Embryonic facial prominence (tissue), 1 donor: ENCODE measurements at regions not wholly inside any gene's neighbourhood (a gene's known extent, or its start where the extent isn't known, plus 50 kb on each side); places are given as distances from the start of the nearest gene placed in this dataset.
"Not testable (repeated sequence)": the region's sequence is repeated elsewhere in the genome, so short reads cannot be mapped to it uniquely, and the experiment has no call there.

Experiments
- DNase-seq: peaks from one replicate; pipeline ENCODE4 v3.0.0-alpha.2; 2016; ENCODE audit errors: extremely low spot score

- DNase-seq, result no peak
These were observed 367.3 kb downstream of the UTRN start for GRCh38 chr6:144652292-144652891.

DNA sequence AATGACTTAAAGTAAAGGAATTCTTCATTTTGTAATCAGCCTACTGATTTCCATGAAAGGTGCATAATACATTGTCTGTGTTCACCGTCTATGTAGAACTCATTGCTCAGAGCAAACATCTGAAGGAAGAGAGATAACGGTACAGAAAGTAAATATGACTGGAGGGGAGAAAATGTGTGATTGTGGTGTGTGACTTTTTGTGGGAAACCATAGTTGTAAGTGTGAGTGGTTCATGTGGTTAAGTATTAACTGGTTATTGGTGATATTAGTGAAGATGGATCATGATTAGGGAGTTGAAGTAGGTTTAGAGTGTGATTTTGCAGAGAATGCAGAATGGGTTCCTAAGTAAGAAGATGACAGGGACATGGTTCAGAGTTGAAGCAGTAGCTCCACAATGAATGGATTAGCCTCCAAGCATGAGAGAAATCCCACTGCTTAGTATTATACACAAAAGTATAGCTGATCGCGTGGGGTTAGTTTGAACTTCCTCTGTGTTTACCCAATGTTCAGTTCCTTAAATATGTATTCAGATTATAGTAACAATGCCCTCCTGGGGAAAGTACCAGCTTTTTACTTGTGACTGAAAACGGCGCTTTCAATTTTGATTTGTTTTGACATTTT is 368.9 kb downstream of the UTRN start:
- DNase-seq, result no peak

GRCh38 chr6:144654506-144654905 is 369.4 kb downstream of the UTRN start:
- DNase-seq, result no peak

- no peak for DNase-seq
These were observed 370.2 kb downstream of the UTRN start for GRCh38 chr6:144655376-144655775.

GRCh38 chr6:144657691-144658090 is 372.6 kb downstream of the UTRN start:
- DNase-seq, result no peak

DNA sequence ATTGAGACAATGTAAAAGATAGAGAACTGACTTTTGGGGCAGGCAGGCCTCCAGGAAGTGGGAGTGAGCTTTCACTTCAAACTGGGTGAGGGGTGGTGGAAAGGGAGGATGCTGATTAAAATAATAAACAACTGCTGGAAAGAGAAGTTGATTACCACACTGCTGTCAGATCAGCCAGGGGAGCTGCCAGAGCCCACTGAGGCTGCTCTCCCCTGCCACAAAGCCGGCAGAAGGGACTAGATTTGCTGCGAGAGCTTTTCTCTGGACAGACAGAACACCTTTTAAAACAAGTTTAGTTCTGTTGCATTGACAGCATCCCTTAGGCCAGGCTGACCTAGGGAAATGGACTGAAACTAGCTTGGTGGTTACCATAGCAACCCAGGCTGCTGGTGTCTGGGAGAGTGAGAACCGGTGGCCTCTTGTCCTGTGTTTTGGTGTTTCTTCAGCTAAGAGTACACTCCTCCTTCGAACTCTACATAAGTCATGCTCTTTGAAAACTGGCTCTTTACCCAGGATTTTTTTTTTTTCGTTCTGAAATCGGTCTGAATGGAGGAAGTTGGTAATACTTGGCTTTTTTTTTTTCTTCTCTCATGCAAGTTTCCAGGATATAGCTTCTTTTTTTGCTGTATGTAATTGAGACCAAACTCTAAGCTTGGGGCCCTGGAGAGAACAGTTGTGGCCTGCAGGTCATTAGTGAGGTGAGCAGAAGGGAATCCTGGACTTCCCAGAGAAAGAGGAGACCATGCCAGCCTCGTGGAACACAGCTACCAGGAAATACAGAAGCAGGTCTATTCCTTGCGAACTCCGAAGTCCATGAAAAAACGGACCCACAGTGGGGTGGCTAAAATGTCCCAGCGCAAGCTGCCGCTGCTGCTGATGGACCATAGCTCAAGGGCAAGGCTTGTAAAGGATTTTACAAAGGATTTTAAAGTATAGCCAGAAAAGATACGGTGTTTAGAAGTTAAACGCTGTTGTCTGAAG is 374.4 kb downstream of the UTRN start:
- DNase-seq, result peak; percentile 42

DNA sequence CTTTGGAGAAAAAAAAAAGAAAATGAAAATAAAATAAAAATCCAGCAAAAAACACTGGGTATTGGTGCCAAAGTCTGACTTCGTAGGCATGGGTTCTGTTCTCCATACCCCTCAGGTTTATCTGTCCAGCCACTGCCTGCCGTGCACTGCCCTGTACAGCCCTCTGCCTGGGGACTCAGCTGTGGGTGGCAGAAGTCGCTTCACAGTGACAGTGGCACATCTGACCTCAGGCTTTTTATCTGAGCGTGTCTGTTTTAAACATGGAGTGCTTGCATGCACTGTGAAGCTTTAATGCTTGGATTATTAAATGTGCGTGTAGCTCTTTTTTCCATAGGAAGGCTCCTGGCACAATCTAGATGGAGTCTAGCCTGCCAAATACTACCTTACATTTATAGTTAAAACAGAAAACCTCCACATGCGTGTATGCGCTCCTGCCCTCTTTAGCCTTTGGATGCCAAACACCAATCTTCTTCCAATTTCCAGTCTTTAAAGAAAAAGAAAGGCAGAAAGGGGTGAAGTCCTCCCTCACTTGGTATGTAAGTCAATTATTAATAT is 375.5 kb downstream of the UTRN start:
- no peak for DNase-seq

DNA sequence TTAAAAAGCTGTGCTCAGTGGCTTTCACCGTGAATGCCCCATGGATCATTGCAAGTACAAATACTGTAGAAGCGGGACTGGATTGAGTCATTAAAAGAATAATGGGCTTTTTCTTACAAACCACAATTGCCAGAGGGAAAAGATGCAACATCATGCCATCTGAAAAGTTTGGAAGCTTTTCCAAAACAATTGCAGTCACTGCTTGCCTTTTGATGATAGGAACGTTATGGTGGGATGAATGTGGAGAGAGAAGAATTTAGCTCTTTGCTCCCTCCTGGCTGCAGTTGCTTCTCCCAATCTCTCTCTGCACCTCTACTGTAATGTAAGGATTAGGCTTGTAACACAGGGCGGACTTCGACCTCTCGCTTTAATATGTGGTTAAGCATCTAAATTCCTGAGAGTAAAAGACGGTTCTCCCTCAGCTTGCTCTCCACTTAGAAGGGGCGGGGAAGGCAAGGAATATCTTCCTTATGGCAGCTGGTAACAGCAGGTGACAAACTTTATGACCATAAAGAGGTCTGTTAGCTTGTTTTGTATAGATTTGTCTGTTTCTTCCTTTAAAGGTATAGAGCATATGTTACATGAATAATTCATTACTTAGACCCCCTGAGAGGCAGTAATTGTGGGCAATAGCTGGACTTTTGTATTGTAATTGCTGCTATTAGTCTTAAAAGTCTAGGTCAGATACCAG is 376.1 kb downstream of the UTRN start:
- no peak for DNase-seq

- DNase-seq, result no peak
These were observed 377.8 kb downstream of the UTRN start for GRCh38 chr6:144662812-144663365.

DNA sequence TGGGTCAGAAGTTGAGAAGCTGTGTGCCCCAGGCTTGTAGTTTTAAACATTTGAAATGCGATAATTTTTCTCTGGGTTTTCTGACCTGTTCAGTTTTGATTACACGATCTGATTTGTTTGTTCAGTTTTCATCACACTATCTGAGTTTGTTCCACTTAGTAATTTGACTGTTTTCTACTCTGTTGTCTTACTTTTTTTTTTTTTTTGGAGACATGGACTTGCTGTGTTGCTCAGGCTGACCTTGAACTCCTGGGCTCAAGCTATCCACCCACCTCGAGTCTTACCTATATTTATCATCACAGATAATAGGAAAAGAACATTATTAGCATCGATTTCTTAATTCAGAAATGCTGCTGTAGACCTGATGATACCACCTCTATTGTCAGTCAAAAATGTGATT is 379.1 kb downstream of the UTRN start:
- no peak for DNase-seq

- no peak for DNase-seq
These were observed 379.8 kb downstream of the UTRN start for GRCh38 chr6:144664947-144665346.

DNA sequence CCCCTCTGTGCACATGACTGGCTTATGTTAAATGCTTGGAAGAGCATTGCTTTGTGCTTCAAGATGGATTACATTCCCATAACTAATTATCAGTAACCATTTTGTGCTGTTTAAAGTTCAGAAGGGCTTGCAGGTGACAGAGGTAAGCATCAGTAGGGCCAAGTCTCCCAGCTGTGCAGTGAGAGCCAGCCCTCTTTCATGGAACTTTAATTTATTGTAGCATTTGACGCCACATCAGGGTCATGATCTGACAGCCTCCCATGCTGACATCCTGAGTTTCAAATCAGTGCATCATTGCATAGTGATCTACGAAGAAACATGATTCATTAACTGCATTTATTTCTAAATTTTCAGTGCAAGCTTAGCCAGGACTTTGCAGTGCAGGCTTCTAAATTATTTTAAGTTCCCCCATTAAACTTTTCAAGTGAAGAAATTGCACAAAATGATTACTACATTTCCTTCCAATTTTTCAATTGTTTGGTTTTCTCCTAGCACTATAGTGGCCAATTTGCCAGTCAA is 380.9 kb downstream of the UTRN start:
- no peak for DNase-seq

GRCh38 chr6:144666781-144667180 is 381.6 kb downstream of the UTRN start:
- no peak for DNase-seq

DNA sequence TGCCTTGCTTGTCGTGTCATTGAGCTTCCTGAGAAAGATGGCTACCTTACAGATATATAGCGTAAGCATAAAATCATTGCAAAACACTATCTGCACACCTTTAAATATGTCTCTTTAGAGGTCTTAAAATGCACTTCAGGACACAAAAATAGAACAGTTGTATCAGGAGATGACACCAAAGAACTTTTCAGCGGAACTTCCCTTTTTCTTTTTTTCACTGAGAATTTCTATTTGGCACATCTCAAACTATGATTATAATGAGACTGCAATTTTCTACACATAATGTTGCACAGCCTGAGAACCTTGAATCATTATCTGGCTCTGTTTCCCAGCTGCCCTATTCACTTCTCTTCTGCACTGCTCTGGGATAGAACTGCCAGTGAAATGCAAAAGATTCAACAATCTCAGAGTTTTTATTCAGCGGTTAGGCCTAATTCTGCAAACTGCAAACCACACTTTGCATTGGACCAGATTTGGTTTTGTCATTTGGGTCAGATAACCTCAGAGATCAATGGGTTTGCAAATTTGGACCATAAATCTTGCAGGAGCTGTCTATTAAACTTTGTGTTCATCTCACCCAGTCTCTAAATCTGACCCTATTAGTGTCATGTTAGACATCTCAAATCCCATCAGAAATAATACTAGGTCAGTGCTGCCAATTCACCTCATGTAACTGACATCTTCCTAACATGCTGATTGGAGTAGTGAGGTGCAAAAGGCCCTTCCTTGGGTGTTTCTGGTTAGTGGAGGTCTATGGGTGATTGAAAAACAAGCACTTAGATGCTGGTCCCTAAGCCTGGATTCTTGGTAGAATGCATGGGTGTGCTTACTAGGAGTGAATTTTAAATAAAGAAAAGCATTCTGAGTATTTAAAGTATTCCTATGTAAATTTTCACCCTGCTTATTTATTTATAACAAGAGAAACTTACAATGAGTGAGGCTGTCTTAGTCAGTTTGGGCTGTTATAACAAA is 382.7 kb downstream of the UTRN start:
- DNase-seq, result no peak

- DNase-seq, result not testable (repeated sequence)
These were observed 385.1 kb downstream of the UTRN start for GRCh38 chr6:144670259-144670658.

GRCh38 chr6:144673807-144674206 is 388.7 kb downstream of the UTRN start:
- no peak for DNase-seq

DNA sequence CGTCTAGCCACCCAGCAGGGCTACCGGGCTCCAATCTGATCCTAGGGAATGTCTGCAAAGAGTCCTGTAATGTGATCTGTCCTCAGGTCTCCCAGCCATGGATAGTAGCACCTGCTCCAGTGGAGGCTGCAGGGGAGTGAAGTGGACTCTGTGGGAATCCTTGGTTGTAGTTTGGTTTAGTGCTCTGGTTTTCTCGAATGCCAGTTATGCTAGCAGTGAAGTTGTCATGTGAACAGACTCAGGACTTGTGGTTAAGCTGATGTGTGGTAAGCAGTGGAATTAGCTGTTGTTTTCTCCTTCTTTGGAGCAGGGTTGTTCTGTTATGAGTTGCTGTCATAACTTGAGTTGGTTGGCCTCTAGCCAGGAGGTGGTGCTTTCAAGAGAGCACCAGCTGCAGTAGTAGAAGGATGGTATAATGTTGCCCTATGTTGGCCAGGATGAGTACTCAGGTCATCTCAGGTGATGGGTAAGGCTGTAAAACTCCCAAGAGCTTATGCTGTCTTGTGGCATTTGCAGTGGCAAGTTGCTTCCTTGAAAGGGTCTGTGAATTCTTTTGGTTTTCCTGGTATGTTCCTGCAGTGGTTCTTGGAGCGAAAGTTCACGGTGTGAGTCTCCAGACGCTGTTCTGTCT is 390.2 kb downstream of the UTRN start:
- DNase-seq, result no peak

DNA sequence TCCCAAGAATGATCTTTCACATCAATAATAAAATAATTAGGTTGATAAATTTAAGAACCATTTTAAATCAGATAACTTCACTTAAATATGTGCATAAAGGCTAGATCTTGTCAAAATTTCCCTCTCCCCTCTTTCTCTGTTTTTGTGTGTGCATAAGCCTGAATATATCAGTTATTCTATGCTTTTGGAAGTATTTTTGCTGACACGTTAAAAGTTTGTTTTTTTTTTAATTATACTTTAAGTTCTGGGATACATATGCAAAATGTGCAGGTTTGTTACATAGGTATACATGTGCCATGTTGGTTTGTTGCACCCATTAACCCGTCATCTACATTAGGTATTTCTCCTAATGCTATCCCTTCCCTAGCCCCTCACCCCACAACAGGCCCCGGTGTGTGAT is 391.2 kb downstream of the UTRN start:
- DNase-seq, result not testable (repeated sequence)

DNA sequence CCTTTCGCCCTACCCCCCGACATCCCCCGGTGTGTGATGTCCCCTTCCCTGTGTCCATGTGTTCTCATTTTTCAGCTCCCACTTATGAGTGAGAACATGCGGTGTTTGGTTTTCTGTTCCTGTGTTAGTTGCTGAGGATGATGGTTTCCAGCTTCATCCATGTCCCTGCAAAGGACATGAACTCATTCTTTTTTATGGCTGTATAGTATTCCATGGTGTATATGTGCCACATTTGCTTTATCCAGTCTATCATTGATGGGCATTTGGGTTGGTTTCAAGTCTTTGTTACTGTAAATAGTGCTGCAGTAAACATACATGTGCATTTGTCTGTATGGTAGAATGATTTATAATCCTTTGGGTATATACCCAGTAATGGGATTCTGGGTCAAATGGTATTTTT is 392.1 kb downstream of the UTRN start:
- DNase-seq, result not testable (repeated sequence)

DNA sequence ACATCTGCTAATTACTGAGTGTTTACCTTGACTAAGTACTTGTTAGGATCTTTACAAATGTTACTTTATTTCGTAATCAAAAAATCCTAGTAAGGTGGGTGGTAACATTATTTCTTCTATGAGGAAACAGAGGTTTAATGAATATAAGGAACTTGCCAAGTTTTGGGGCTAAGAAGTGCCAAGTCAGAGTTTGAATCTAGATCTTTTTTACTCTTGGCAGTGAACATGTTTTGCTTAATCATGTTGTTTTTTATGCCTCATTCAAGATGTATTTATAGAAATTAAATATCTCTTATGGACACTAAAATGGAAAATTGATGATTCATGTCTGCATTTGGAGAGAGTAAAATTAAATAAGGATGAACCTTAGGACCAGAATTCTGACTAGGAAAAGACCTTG is 393.7 kb downstream of the UTRN start:
- no peak for DNase-seq
